H1 (cell line): ENCODE measurements at regions not wholly inside any gene's neighbourhood (a gene's known extent, or its start where the extent isn't known, plus 50 kb on each side); places are given as distances from the start of the nearest gene placed in this dataset.

Experiments
- ATF3 ChIP-seq: IDR thresholded peaks from 2 replicates; pipeline ENCODE4 v1.6.1; 2011; ENCODE audit warnings: low read depth, mild to moderate bottlenecking, low read length; ENCODE audit not compliant: insufficient read depth
- BACH1 ChIP-seq: IDR thresholded peaks from 2 replicates; pipeline ENCODE4 v1.6.1; 2012; ENCODE audit warnings: low read length, improper control_type of control experiment
- CHD1 ChIP-seq: IDR thresholded peaks from 2 replicates; pipeline ENCODE4 v1.6.1; 2012; ENCODE audit warnings: low read depth, low read length, improper control_type of control experiment
- HDAC2 ChIP-seq, 2 experiments: fragments of 300-600 bp in 1 of 2; sonication (generic) in 1 of 2; IDR thresholded peaks; 2 replicates each; pipeline ENCODE4 v1.6.1; 2011 to 2012; ENCODE audit warnings: low read depth in 2 of 2, low read length in 2 of 2, mild to moderate bottlenecking in 2 of 2, moderate library complexity in 2 of 2, borderline replicate concordance in 1 of 2, inconsistent platforms in 1 of 2
- MAX ChIP-seq: IDR thresholded peaks from 2 replicates; pipeline ENCODE4 v1.6.1; 2012; ENCODE audit warnings: inconsistent platforms
- POLR2AphosphoS5 ChIP-seq: IDR thresholded peaks from 2 replicates; pipeline ENCODE4 v1.6.1; 2011; ENCODE audit warnings: low read depth, low read length
- SRF ChIP-seq: IDR thresholded peaks from 2 replicates; pipeline ENCODE4 v1.6.1; 2011; ENCODE audit warnings: mild to moderate bottlenecking, low read depth, low read length, moderate library complexity
- ZNF274 ChIP-seq: IDR thresholded peaks from 2 replicates; pipeline ENCODE4 v1.7.0; 2012; ENCODE audit warnings: low read length, borderline replicate concordance; ENCODE audit errors: extremely low read depth
- TF ChIP-seq, protein P1 (sequence below), 3 experiments: IDR thresholded peaks; 1 replicate in 2 of 3; 2 replicates in 1 of 3; pipeline versions ENCODE4 v1.5.1 to v1.6.1; 2011; ENCODE audit warnings: low read length in 3 of 3, mild to moderate bottlenecking in 3 of 3, inconsistent platforms in 2 of 3, low read depth in 1 of 3, moderate library complexity in 1 of 3; ENCODE audit not compliant: insufficient read depth in 1 of 3; ENCODE audit errors: control extremely low read depth in 1 of 3

GRCh38 chr4:161134795-161135194 is 1029.0 kb downstream of the FSTL5 start:
- TF ChIP-seq HDAC2 (IDR thresholded peaks at IDR 0.05; ENCODE audit: borderline replicate concordance in 1 of 2, low read depth in 2 of 2, low read length in 2 of 2) (no peak), BACH1 (no peak), CHD1 (no peak), ZNF274 (no peak), SRF (no peak), ATF3 (no peak), POLR2AphosphoS5 (no peak), MAX (no peak)
- TF ChIP-seq, protein P1, sequence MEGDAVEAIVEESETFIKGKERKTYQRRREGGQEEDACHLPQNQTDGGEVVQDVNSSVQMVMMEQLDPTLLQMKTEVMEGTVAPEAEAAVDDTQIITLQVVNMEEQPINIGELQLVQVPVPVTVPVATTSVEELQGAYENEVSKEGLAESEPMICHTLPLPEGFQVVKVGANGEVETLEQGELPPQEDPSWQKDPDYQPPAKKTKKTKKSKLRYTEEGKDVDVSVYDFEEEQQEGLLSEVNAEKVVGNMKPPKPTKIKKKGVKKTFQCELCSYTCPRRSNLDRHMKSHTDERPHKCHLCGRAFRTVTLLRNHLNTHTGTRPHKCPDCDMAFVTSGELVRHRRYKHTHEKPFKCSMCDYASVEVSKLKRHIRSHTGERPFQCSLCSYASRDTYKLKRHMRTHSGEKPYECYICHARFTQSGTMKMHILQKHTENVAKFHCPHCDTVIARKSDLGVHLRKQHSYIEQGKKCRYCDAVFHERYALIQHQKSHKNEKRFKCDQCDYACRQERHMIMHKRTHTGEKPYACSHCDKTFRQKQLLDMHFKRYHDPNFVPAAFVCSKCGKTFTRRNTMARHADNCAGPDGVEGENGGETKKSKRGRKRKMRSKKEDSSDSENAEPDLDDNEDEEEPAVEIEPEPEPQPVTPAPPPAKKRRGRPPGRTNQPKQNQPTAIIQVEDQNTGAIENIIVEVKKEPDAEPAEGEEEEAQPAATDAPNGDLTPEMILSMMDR (IDR thresholded peaks at IDR 0.05; ENCODE audit: control extremely low read depth in 1 of 3, insufficient read depth in 1 of 3, low read depth in 1 of 3, low read length in 3 of 3), result no peak
